SKM-1 (cell line): ENCODE measurements at regions not wholly inside any gene's neighbourhood (a gene's known extent, or its start where the extent isn't known, plus 50 kb on each side); places are given as distances from the start of the nearest gene placed in this dataset.
A peak's percentile ranks its signal among the peaks of the same experiment; 100 is the strongest.

Experiments
- DNase-seq: peaks from one replicate; lab custom pipeline; 2025; ENCODE audit not compliant: unreplicated experiment; lab: John Stamatoyannopoulos, UW

DNA sequence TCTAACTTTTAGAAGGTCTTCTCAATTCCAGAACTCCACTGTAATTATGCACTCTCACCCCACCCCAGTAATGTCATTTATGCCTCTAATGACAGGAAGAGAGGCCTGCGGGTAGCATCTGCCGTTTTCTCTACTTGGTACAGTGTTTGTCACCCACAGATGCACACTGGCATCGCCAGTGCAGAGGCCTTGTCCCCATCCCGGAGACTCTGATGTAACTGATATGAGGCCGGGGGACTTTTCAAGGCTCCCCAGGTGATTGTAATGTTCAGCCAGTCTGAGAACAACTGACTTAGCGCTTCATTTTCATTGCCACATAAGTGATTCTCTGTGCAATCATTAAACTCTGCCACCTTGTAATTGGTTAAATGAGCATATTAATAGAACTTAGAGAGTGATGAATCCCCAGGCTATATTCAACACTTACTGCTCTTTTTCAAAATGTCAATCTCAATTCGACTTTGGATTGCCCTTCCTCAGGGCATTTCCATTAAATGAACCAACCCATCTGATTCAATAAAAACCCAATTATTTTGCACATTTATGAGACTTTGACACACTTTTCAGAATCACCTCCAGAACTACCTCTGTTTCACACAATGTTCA lies 113.2 kb downstream of the HERPUD2 start:
- no peak for DNase-seq

DNA sequence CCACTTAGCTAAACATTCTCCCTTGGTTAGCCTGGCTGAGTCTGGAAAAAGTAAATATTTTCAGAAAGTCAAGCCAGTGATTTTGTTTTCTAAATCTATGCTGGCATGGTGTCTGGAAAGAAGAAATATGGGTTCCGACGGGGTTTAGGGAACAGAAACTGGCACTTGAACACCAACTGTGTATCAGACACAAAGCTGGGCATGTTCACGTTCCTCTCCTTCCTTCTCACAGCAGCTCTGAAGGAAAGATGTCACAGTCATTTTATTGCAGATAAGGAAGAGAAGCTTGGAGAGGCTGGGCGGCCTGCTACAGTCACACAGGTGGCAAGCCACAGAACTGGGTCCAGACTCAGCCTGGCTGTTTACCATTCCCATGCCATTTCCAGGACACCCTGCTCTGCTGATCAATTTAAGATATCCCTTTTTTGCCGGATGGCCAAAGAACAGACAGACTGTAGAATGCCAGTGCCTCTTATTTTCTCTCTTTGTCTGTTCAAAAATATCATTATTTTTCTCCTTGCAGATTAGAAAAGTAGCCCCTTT lies 118.8 kb downstream of the HERPUD2 start:
- no peak for DNase-seq

DNA sequence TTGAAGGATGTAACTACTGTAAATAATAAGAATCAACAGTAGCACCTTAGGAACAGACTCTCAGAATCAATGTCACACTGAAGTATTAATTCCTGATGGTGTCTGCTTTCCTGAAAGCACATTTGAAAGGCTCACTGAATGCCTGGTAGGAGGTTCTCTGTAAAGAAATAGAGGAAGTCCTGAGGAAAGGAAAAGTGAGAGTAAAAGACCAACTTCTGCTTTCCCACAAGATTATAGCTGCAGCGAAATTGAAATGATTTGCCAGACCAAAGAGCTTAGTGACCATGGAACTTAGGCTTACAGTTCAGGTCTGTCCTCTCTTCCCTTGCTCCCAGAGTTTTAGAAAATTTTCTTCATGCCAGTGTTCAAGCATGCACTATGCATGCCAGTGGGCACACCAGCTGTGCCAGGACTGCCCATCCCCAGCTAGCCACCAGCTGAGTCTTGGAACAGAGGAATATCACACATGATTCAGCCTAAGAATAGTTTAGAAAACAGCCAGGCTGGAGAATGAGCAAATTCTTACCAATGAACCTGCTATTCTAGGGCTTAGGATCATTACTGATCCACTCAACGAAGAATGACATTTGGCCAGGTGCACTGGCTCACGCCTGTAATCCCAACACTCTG lies 123.2 kb downstream of the HERPUD2 start:
- DNase-seq: peak; percentile 57

DNA sequence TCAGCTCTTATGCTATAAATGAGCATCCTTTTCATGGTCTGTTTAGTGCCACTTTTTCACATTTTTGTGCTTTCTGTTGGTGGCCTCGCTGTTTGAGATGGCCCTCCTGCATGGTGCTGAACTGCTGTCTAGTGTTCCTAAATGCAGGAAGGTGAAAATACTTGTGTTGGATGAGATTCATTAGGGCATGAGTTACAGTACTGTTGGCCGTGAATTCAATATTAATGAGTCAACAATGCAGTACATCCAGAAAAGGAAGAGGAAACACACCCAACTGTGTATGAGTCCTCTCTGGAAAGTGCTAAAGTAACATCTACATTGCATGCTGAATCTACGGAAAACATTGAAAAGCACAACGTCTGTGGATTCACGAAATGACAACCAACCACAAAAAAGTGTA lies 124.0 kb downstream of the HERPUD2 start:
- DNase-seq: no peak

DNA sequence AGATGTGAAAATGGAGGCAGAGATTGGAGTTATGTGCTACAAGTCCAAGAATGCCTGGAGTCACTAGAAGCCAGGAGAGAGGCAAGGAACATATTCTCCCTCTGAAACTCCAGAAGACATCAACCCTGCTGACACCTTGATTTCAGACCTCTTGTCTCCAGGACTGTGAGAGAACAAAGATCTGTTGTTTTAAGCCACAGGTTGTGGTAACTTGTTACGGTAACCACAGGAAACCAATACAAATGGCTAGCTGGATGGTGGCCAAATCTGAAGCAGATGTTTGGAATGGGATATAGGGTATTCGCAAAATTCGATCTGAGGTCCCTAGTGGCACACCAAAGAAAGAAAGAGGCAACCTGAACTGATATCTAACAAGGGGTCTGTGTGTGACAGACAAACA lies 129.0 kb downstream of the HERPUD2 start:
- DNase-seq: no peak

DNA sequence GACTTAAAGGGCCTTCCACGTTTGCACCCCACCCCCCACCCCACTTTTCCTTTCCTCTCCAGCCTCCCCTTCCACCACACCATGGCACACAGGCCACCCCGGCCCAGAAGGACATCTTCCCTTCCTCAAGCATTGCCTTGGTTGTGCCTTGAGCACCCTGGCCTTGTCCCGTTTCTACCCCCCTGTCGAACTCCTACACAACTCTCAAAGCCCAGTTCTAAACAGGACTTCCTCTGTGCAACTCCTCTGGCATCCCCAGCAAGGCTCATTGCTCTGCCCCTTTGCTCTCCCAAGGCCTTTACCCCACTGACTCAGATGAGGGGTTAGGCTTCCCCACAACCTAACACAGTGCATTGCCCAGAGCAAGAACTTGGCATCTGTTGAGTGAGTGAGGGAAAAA lies 136.1 kb downstream of the HERPUD2 start:
- no peak for DNase-seq

DNA sequence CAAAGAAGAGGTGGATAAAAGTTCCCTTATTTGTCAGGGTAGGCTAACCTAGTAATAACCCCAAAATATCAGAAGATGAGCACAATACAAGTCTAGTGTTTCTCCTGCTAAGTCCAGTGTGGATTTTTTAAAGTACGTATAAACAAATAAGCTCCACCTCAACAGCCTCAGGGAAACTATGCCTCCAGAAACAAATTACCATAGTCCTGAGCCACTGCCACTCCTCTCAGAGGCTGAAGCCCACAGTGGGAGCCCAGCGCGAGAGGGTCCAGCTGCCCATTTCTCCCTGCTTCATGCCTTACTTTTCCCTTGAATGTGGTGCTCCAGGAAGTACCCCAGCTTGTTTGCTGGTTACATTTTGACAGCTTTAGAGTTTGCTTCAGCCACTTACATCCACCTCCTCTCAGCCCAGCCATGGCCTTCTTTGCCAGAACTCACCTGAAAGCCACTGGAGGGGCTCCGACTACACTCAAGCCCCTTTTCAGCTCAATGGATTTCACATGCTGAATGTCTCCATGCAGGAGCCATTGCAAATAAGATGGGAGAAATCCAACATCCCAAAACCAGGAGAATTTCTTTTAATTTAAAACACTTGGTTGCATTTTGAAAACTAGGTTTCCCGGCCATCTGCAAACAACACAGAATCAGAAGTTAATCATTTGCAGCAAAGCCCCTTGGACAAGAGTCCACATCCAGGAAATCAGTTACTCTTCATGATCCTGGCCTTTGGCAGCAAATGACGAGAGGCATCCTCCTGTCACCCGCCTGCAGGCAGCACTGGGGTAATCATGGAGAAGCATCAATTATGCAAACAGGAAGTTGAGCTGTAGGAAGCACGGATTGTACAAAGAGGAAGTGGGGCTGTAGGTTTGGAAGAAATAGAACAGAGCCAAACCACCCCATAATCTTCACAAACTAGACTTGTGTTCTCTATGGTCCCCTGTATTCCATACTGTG lies 138.1 kb downstream of the HERPUD2 start:
- DNase-seq: peak; percentile 33

DNA sequence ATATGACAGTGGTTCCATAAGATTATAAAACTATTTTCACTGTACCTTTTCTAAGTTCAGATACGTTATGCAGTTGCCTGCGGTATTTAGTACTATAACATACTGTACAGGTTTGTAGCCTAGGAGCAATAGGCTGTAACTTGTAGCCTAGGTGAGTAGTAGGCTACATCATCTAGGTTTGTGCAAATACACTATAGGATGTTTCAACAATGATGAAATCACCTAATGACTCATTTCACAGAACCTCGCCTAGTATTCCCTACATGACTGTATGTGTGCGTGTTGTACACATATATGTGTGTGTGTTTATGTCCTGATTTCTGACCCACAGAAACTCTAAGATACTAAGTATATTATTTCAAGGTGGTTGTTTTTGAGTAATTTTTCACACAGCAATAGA lies 139.0 kb downstream of the HERPUD2 start:
- no peak for DNase-seq

DNA sequence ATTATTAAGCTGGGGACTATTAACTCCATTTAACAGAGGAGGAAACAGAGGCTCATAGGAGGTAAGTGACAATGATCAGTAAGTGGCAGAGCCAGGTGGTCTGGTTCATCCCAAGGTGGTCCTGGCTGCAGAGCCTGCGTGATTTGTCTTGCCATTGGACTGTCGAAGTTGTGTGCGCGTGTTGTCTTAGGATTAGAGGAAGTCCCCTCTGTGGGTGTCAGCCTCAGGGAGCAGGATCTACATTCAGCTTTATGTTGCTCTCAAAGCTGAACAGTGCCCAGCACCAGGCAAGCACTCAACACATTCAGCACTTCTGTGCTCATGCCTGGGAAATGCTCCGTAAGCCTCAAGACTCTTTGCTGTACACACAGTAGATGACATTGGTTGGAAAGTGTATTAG lies 139.5 kb downstream of the HERPUD2 start:
- DNase-seq: no peak

DNA sequence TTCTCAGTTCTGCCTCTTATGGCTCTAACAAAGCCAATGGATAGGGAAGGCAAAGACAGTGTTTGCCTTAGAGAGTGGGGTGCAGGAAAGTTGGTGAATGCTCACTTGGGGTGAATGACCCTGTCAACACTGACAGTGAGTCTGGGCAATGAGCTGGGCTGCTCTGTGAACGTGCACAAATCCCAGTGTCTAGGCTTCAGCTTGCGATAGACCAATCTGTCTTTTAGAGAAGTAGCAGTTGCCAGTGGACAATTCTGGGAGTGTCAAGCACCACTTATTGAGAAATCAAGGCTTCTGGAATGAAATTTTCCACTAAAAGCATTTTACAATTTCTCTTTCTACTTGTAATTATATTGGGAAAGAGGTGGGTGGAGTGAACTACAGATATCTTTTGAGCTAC lies 141.4 kb downstream of the HERPUD2 start:
- DNase-seq: no peak

DNA sequence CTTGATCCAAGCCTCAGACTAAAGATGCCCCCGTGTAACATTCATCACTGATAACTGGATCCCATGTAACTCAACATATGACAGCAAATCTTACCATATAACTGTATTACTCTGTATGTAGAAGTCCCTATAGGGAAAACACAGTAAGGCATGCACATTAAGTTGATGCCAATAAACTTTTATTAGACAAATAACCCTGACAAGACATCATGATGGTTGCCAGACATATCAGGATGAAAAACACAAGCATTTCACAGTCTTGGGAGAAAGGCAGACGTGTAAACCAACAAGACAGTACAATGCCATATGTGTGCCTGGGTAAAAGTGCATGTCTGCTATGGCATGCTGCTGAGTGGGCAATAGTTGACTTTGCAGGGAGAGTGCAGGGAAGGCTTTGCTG lies 142.2 kb downstream of the HERPUD2 start:
- DNase-seq: no peak

DNA sequence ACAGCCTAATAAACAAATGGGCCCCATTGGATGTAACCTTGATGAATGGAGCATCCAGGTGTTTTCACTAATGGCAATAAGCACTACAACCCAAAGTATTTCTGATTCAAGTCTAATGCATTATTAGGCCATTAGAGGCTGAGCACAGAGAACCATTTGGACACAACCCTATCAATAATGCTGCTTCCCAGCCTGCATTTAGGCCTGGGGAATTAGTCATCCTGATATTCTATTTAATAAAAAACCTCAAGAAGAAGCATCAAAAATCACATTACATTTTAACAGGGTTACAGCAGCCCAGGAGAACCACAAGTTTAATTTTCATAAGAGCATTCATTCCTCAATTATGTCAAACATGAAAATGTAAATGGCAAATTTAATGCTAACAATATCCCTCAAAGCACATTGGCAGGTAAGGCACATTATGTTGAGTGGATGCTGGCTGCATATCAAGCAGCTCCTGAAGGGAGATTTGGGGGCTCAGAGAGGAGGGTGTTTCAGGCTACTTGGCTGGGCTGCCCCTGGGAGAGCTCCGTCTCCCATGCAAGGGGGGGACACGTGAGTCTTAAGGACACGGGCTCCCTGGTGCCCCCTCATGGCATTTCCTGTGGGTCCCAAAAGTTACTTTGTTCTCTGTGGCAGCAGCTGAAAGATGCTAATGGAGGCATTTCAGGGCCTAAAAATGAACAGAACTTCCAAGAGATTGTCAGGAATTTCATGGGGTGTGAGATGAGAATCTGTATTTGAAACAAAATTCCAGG lies 143.4 kb downstream of the HERPUD2 start:
- DNase-seq: no peak

DNA sequence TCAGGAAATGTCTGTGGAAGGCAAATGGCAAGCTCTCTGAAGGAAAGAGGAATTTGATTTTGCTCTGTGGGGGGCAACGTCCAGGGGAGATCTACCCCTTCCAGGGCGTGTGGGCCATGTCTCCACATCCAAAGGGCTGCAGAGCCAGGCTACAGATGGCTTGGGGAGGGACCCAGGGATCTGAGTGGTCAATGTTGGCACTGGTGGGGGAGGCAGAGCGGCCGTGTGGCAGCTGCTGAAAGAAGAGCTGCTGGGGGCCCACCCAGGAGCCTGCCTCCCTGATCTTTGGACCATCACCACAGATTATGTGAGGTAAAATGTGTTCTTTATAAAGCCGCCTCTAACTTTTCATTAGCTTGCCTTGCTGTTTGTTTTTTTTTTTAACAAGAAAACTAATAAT lies 144.1 kb downstream of the HERPUD2 start:
- DNase-seq: no peak

DNA sequence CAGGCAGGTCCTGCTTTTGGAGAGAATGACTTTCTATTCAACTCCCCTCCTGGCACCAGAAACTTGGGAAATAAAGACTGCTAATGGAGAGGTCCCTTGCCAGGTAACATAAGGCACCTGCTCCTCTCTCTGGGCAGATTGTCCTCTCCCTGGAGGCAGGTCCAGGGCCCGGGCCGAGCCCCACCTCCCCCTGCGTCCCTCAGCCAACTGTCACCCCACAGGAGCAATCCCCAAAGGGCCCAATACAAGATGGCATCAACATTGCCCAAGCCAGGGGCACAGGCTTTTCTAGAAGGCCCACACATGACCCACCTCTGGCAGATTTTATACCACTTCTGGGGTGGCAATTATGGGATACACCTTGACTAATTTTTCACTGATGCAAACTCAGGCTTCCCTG lies 145.2 kb downstream of the HERPUD2 start:
- DNase-seq: no peak

DNA sequence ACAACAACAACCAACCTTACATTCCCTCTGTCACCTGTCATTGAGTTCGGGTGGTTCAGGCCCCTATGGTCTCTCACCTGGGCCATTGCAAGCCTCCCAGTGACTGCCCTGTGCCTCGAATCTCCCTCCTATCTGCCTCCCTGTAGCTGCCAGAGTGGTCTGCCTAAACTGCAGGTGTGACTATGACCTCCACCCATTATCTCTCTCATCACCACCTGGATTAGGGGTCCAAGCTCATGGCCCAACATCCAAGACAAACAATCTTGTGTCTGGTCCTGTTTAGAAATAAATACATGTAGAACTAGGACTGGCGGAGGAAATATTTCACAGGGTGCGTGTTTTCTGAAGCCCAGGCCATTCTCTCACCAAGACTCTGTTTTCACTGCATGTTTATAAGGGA lies 146.6 kb downstream of the HERPUD2 start:
- no peak for DNase-seq

DNA sequence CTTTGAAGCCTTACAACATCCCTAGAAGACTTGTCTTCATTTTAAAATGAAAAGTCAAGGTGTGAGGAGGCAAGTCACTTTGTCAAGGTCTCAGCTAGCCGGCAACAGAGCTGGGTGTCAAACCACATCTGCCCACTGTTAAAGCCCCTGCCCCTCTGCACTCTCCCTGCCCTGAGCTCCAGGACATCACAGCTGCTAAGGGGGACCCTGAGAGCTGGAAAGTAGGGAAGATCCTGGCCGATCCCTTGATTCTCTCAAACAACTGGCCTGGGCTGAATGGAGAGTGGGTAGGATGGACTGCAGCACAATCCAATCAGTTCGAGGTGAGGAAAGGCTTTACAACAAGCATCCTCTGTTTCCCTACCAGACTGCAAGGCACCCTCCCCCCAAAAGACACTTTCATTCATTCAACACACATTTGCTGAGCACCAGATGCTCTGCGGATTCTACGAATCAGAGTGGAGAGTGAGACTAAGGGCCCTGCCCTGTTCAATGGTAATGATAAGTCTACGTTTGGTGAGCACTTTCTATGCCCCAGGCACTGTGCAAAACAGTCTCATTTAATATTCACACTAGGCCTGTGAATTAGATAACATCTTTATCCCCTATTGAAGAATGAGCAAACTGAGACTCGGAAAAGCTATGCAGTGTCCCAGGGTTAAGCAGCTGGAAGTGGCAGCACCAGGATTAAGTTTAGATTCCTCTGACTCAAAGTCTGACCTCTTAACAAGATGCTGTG lies 148.1 kb downstream of the HERPUD2 start:
- DNase-seq: no peak

DNA sequence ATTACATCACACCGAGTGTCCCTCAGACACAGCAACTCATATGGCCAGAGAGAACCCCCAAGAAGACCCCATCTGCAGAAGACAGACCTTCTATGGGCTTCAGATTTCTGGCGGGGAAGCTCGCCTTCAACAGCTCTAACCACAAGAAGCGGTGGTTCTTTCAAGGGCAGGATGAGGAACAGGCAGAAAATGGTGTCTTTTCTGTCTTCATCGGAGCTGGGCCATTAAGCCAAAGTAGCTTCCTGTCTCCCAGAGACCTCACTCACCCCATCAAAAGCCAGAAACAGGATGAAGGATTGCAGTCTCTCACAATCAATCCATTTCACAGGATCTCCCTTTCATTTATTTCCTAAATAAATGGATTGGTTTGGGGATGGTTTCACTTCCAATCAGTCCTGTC lies 149.1 kb downstream of the HERPUD2 start:
- DNase-seq: no peak

DNA sequence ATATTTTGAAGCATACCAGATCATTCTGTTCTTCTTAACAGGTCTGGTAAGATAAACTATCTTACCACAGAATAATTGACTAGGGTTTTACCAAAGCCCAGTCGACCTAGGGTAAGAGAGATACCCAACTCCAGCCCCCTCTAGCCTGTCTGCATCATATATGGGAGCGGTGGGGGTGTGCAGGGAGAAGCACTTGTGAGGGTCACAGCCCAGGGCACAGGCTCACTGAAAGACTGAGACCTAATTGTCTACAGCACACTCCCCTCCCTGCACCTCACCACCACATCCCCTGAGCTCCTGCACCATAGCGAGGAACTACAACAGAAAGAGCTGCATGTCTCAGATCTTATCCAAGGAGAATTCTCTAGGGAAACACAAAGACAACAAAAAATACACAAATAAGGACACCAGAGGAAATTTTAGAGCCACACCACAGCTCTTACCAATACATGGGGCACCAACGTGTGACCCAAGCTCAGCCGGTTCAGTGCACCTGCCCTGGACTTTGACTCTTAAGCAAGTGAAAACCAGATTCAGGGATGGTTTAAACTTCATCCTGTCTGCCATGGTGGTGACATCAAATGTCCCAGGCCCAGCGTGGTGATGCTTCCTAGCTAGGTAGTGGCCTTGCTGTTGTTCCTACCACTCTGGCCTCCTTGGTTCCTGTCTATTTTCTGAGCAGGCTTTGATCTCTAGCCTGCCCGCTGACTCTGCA lies 150.8 kb downstream of the HERPUD2 start:
- DNase-seq: no peak

DNA sequence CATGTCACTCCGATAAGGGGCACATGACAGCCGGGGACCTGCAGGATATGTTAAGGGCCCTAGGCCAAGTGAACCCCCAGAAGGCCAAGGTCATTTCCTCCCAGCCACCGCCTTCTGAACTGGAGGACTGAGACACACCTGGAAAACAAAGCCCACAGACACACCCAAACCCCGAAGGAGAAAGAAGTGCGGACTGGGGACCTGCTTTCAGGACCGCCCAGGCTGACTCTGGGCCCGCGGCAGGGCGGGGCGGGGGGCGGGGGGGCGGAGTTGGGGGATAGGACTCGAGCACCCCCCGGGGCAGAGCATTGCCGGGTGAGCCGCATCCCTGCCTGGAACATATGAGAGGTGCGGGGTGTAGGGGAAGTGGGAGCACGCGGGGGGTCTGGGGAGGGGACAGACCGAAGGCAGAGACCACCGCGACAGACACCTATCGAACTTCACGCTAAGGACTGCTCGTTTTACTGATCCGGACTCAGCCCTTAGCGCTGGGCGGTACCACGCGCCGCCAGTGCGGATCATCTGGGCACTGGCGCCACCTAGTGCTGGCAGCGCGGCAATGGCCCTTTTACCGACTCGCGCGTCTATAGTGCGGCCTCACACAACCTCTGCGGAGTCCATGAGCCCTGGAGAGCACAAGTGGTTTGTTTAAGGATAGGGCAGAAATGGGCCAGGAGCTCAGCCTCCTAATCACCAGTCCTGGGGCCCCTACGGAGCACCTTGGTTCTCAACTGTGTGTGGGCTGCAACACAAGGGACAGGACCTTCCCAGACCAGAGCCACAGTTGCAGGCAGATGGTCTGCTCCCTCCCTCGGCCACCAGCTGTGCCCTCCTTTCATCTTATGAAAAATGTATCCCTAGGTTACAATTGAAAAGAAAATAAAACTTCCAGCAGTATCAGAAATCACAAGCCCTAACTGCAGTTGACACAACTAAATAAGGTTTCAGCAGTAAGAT lies 157.6 kb downstream of the HERPUD2 start:
- peak; percentile 72 for DNase-seq
